EL (cell line): ENCODE measurements at regions not wholly inside any gene's neighbourhood (a gene's known extent, or its start where the extent isn't known, plus 50 kb on each side); places are given as distances from the start of the nearest gene placed in this dataset.

Experiments
- DNase-seq: peaks from one replicate; pipeline ENCODE4 v3.0.0-alpha.2; 2016

DNA sequence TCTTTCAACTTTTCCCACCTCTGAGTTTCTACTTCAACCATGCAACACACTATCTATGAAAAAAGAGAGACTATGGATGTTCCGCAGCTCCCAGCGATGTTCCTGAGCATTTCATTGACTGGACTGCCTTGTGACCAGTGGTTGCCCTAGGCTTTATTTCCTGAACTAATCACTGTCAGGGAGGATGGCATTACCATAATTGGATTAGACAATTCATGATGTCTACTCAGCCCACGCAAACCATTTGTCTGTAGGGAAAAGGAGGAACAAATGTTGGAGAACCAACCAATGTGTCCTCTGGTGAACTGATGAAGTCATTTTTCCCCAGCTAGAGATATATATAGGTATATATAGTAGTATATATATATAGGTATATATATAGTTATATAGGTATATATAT, 229.3 kb upstream of the MCTP2 start:
- DNase-seq: no peak

DNA sequence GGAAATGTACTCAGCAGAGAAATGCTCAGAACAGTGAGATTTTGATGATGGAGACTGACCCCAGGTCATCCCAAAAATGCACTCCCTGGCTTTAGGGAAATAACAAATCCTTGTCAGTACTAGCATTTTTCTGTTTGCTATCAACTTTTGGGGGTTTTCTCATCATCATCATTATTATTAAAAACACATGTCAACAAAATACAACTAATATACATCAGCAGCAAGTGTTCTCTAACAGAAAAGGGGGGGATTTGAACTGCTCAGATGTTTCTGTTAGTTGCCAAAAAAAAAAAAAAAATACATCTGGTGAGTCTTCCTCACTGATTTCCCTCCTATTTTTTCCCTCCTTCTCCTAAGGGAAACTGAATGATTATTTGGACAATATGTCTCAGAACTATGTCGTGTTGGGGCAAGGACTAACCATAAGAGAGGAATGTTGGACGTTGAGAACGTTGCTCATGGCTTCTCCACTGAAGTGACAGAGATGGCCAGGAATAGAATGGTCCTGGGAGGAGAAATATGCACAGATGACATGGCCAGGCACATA, 230.0 kb upstream of the MCTP2 start:
- DNase-seq: no peak

DNA sequence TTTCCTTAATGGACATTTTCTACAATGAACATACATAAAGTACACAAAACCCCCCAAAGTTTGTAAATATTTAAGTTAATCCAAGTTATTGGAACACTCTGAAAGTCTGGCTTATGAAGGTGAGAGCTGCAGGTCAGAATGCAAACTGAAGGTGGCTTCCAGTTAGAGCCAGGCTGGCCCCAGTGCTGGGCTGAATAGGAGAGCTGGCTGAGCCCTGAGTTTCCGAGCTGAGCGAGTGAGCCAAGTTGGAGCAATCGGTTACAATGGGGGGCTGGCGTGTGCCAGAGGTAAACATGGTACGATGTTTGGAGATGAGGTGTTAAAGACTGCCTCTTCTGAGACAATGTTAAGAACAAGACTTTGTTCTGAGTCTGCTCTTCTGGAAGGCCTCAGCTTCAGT, 230.8 kb upstream of the MCTP2 start:
- DNase-seq: no peak

DNA sequence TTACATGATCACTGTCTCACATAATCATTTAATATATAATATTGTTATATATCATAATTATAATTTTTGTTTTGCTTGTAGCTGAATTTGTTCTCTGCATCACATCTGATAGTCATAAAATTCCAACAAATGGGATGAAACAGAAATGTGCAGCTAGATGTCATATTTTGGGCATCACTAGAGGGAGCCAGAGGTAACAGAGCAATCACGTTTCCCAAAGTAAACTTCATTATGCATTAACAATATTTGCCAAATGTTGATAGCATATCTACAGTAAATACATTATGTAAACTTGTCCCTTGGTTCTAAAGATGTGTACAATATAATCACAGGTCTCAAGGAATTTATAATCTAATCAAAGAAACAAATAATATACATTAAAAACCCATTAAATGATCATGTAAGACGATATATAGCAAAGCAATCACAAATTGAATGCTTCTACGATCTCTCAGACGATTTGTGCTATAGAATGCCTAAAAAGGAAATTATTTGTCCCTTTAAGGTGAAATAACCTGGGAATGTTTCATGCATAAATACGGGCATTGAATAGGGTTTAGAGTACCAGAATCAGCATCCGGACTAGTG, 234.2 kb upstream of the MCTP2 start:
- no peak for DNase-seq

DNA sequence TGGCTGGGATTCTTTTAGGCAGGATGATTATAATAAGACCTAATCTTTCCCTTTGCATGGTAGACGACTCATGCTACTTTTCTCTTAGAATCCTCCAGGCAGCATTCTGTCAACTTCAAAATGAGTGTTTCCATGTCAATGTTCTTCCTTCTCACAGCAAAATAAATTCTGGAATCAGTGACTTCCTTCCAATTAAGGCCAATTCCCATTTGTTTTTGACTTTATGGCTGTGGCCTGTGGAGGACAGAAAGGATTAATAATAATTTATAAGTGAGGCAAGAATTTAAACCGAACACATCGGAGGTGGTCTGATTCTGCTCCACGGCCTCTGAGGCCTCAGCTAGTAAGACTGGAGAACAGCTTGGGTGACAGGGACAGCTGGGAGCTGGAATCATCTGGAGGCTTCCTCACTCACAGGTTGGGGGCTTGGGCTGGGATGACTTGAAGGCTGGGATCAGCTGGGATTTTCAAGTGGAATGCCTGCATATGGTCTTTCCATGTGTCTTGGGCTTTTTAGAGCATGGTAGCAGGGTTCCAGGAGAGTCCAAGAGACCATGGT, 241.8 kb upstream of the MCTP2 start:
- DNase-seq: no peak

- no peak for DNase-seq
These were observed 244.3 kb upstream of the MCTP2 start for GRCh38 chr15:93987068-93987467.

GRCh38 chr15:93986400-93986984, 244.9 kb upstream of the MCTP2 start:
- DNase-seq: no peak

DNA sequence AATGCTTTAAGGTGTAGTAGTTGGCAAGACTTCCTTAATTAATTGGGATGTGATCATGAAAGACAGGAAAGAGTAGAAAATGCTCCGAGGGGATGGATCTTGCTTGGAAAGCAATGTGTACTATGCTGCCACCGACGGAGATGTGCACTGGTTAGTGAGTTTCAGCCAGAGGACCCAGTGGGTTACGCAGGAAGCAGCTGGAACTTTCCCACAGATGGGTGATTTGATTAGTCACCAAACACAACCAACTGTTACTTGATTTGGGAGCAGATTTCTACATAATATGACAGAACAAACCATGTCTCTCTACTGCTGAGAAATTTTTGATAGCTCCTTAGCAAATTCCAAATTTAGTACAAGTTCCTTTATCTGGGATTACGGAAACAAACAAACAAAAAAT, 245.4 kb upstream of the MCTP2 start:
- no peak for DNase-seq

- DNase-seq: no peak
These were observed 246.2 kb upstream of the MCTP2 start for GRCh38 chr15:93985176-93985575.

DNA sequence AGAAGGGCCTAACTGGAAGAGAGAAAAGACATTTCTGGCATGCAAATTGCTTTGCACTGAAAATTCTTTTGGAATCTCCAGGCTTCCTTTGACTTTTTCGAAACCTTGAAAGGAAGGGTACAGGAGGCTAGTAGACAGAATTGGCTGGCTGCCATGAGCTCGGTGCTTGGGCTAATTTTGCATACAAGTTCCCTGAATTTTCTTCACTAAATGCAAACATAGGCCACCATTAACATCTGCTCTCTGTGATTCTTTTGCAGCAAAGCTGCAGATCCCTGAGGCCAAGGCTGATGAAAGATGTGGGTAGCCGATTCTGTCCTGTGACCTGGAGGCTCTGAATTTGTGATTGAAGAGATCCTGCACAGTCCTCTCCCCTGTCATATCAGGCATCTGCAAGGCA, 247.8 kb upstream of the MCTP2 start:
- DNase-seq: no peak

DNA sequence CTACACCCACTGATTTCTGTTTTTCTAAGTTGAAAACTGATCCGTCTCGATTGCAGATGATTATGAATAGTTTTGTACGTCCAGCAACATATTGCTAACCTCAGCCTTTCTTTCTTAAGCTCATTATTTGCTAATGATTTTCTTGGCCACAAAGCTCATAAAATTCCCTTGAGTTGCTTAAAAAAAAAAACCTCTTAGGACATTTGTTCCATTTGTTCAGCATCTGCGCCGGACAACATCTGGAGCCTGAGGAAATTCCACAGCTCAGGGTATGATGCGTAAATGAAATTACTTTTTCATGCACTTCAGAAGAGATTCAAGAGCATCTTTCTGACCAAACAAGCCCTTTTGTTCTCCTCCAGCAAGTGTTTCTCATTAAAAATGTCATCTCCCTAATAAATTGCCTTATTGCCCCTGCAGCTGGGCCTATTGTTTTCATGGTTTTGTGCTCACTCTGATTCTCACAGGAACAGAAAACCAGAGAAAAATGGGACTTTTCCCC, 249.1 kb upstream of the MCTP2 start:
- no peak for DNase-seq

- DNase-seq: no peak
These were observed 249.7 kb upstream of the MCTP2 start for GRCh38 chr15:93981706-93982105.

- no peak for DNase-seq
These were observed 251.0 kb upstream of the MCTP2 start for GRCh38 chr15:93980261-93980911.

DNA sequence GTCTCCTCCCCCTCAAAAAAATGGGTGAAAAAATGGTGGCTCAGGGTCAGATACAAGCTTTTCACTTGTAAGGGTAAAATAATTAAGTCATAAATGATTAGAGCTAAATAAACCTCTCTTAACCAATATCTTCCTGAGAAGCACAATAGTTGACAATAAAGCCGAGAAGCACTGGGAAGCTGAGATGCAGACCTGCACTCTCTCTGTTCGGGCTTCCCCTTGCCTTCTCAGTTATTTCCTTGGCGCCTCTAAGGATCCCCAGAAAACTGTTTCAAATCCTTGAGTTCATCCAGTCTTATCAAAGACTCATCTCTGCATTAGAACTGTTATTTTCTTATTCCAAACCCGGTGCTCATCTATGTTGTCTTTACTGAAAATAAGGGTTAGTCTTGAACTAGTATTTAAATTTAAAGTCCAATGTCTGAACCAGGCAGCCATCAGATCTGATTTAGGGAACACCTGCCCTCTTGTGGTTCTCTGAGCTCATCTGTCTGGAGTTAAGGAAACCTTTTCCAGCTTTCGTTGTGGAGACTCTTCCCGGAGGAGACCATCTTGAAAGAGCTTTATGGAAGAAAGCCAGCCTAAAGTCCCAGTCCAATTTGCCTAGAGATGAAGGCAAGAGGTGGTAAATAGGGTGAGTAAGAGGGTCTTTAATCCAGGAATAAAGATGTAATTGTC, 256.4 kb upstream of the MCTP2 start:
- no peak for DNase-seq

- no peak for DNase-seq
These were observed 258.1 kb upstream of the MCTP2 start for GRCh38 chr15:93973287-93973686.

DNA sequence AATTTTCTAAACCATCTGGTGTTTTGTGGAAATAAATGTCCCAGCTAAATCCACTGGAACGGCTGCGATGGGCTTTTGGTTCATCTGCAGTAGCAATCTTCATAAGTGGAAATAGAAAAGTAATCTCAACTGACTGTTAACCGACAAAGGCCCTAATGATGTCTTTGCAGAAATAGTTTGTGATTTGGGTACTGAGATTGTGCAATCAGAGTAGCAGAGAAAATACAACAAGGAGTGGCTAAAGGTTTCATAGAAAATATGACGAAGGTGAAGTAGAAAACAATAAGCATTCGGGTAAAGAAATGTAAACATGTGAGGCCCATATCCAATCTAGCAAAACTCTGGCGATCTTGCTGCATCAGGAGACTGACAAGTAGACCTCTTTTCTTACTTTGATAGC, 262.6 kb upstream of the MCTP2 start:
- DNase-seq: no peak

GRCh38 chr15:93965304-93965908, 266.0 kb upstream of the MCTP2 start:
- DNase-seq: no peak

DNA sequence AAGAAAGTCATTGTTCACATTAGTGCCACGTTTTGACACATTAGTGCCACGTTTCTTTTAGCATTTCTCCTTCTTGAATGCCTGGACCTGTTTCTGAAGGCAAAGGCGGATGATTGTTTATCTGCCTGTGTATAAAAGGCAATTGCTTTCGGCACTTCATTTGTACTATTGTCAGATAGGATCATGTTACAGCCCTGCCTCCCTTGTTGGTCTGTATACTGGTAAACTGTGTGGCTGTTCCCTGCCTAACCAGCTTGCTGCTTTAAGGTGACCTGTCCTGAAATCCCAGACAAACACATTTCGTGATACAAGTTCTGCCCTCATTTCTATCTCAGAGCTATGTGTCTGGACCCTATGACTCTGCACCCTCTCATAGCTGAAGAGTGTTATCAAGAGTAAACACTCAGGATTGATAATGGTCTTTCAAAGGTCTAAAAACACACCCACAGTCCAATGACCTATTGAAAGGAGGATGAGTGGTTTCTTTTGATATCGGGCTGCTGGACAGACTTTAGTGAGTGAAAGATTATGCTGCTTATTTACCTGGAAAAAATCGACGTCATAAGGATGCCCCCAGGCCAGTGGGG, 276.3 kb upstream of the MCTP2 start:
- DNase-seq: no peak

- DNase-seq: no peak
These were observed 282.6 kb upstream of the MCTP2 start for GRCh38 chr15:93948726-93949125.

- no peak for DNase-seq
These were observed 287.8 kb upstream of the MCTP2 start for GRCh38 chr15:93943586-93943985.

DNA sequence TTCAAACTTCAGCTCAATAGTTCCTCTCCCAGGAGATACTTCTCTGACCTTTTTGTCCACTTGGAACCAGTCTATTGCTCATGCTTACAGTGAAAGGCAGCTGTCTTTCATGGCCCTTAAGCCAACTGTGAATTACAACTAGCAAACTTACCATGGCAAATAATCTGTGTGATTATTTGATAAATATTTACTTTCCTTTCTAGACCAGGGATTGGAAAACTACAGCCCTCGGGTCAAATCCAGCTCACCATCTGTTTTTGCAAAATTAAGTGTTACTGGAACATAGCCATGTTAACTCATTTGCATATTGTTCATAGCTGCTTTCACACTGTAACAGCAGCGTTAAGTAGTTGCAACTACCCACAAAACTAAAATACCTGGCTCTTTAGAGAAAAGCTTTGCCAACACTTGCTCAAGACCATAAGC, 289.1 kb upstream of the MCTP2 start:
- DNase-seq: no peak

GRCh38 chr15:93941697-93942096, 289.7 kb upstream of the MCTP2 start:
- DNase-seq: no peak

GRCh38 chr15:93940226-93940625, 291.1 kb upstream of the MCTP2 start:
- DNase-seq: no peak
